ENCODE measurements at regions not wholly inside any gene's neighbourhood (a gene's known extent, or its start where the extent isn't known, plus 50 kb on each side); places are given as distances from the start of the nearest gene placed in this dataset.

DNA sequence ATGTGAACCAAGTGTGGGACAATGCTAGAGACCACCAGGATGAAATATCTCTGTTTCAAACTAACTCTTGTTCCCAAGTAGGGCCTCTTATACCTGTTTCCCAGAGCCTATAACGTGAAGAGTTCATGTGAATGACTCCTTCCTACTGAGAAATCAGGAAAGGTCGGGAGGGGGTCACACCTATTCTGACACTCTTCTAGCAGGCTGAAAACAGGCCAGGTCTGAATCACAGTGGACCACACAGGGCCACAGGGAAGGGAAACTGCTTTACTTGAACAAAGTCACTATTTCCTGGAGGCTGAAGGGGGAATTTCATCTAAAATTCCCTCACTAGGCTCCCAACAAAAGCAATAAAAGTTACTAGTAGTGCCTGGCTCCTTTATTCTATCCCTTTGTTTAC lies 88.4 kb upstream of the BMP2 start (continued):
- TF ChIP-seq KDM4A (IDR thresholded peaks at IDR 0.05; ENCODE audit: low read depth, low read length, severe bottlenecking): no peak
- TF ChIP-seq SP4 (IDR thresholded peaks at IDR 0.05; ENCODE audit: low read length): no peak
